ENCODE measurements at regions not wholly inside any gene's neighbourhood (a gene's known extent, or its start where the extent isn't known, plus 50 kb on each side); places are given as distances from the start of the nearest gene placed in this dataset.

GRCh38 chr12:60240891-60241290 is 645.1 kb downstream of the SLC16A7 start:
- no peak overlapping the region for H3K9ac ChIP-seq (ENCODE audit: low read depth, low read length, poor library complexity, severe bottlenecking)
- no peak overlapping the region for H2AFZ ChIP-seq (ENCODE audit: low read length)
- no peaks in the 10 kb centered on the region for H3K36me3 ChIP-seq (ENCODE audit: insufficient read depth, low read length)

GRCh38 chr12:60251091-60251490 is 655.3 kb downstream of the SLC16A7 start:
- Histone ChIP-seq H4K20me1 (ENCODE audit: insufficient read depth, low read length, poor library complexity, severe bottlenecking) (no peaks in the 10 kb centered on the region), H3F3A (ENCODE audit: low read depth) (no peaks in the 10 kb centered on the region), H3K9me2 (replicated peaks; ENCODE audit: low read depth, low read length) (no peaks in the 10 kb centered on the region)

More at GRCh38 chr12:60240891-60241290, 645.1 kb downstream of the SLC16A7 start:
- Histone ChIP-seq H3K9me3 (ENCODE audit: insufficient read depth, low read depth, low read length) (no peaks in the 10 kb centered on the region), H4K20me1 (ENCODE audit: insufficient read depth, low read length, poor library complexity, severe bottlenecking) (no peaks in the 10 kb centered on the region), H3F3A (ENCODE audit: low read depth) (no peaks in the 10 kb centered on the region), H3K79me2 (ENCODE audit: insufficient read depth, low read length) (no peaks in the 10 kb centered on the region), H3K4me1 (ENCODE audit: insufficient read depth, low read length, poor library complexity, severe bottlenecking) (peaks cover 8% of the 10 kb centered on the region), H3K27me3 (ENCODE audit: insufficient read depth, low read length, poor library complexity, severe bottlenecking) (no peaks in the 10 kb centered on the region), H3K4me3 (ENCODE audit: low read length, poor library complexity, severe bottlenecking) (no peak overlapping the region), H3K4me2 (ENCODE audit: low read depth, low read length, poor library complexity, severe bottlenecking) (no peak overlapping the region), H3K9me2 (replicated peaks; ENCODE audit: low read depth, low read length) (no peaks in the 10 kb centered on the region)
- TF ChIP-seq CTCF (conservative IDR thresholded peaks at IDR 0.05; ENCODE audit: low read length) = no peak
- no peak for TF ChIP-seq EZH2phosphoT487 (IDR thresholded peaks at IDR 0.05; ENCODE audit: borderline replicate concordance)

GRCh38 chr12:60252359-60253096 is 656.7 kb downstream of the SLC16A7 start:
- Histone ChIP-seq H3K4me3 (ENCODE audit: low read length, poor library complexity, severe bottlenecking) (no peak overlapping the region), H3K36me3 (ENCODE audit: insufficient read depth, low read length) (no peaks in the 10 kb centered on the region), H3K27me3 (ENCODE audit: insufficient read depth, low read length, poor library complexity, severe bottlenecking) (no peaks in the 10 kb centered on the region), H3K4me2 (ENCODE audit: low read depth, low read length, poor library complexity, severe bottlenecking) (no peak overlapping the region), H2AFZ (ENCODE audit: low read length) (no peak overlapping the region), H3K79me2 (ENCODE audit: insufficient read depth, low read length) (no peaks in the 10 kb centered on the region), H3K9me3 (ENCODE audit: insufficient read depth, low read depth, low read length) (no peaks in the 10 kb centered on the region), H4K20me1 (ENCODE audit: insufficient read depth, low read length, poor library complexity, severe bottlenecking) (no peaks in the 10 kb centered on the region), H3F3A (ENCODE audit: low read depth) (no peaks in the 10 kb centered on the region), H3K4me1 (ENCODE audit: insufficient read depth, low read length, poor library complexity, severe bottlenecking) (no peaks in the 10 kb centered on the region), H3K9me2 (replicated peaks; ENCODE audit: low read depth, low read length) (no peaks in the 10 kb centered on the region), H3K9ac (ENCODE audit: low read depth, low read length, poor library complexity, severe bottlenecking) (no peak overlapping the region)
- TF ChIP-seq EZH2phosphoT487 (IDR thresholded peaks at IDR 0.05; ENCODE audit: borderline replicate concordance) = no peak
- no peak for TF ChIP-seq CTCF (conservative IDR thresholded peaks at IDR 0.05; ENCODE audit: low read length)

More at GRCh38 chr12:60251091-60251490, 655.3 kb downstream of the SLC16A7 start:
- TF ChIP-seq EZH2phosphoT487 (IDR thresholded peaks at IDR 0.05; ENCODE audit: borderline replicate concordance) (no peak), CTCF (conservative IDR thresholded peaks at IDR 0.05; ENCODE audit: low read length) (no peak)
- Histone ChIP-seq H2AFZ (ENCODE audit: low read length) (peak overlapping the region; percentile 63), H3K4me1 (ENCODE audit: insufficient read depth, low read length, poor library complexity, severe bottlenecking) (no peaks in the 10 kb centered on the region), H3K9me3 (ENCODE audit: insufficient read depth, low read depth, low read length) (no peaks in the 10 kb centered on the region), H3K27me3 (ENCODE audit: insufficient read depth, low read length, poor library complexity, severe bottlenecking) (no peaks in the 10 kb centered on the region), H3K4me3 (ENCODE audit: low read length, poor library complexity, severe bottlenecking) (no peak overlapping the region), H3K9ac (ENCODE audit: low read depth, low read length, poor library complexity, severe bottlenecking) (no peak overlapping the region), H3K79me2 (ENCODE audit: insufficient read depth, low read length) (no peaks in the 10 kb centered on the region), H3K36me3 (ENCODE audit: insufficient read depth, low read length) (no peaks in the 10 kb centered on the region), H3K4me2 (ENCODE audit: low read depth, low read length, poor library complexity, severe bottlenecking) (no peak overlapping the region)

All from Loucy (cell line).